HTR-8/SVneo (cell line): ENCODE measurements at regions not wholly inside any gene's neighbourhood (a gene's known extent, or its start where the extent isn't known, plus 50 kb on each side); places are given as distances from the start of the nearest gene placed in this dataset.

ENCODE experiments used
- DNase-seq: peaks from one replicate; pipeline ENCODE4 v3.0.0; 2011; ENCODE audit warnings: low spot score, mixed read lengths; ENCODE audit not compliant: insufficient read length
- FAIRE-seq: peaks from 2 replicates; lab custom pipeline; 2011; peaks lifted over from hg19 to GRCh38; lab: Jason Lieb, UNC

- FAIRE-seq, result no peak
Observed at GRCh38 chr17:34527908-34528470, 51.4 kb upstream of the TMEM132E start.

GRCh38 chr17:34527136-34527907, 52.1 kb upstream of the TMEM132E start:
- no peak for DNase-seq
- no peak for FAIRE-seq

More at GRCh38 chr17:34527908-34528470, 51.4 kb upstream of the TMEM132E start:
- no peak for DNase-seq

GRCh38 chr17:34525651-34526050, 53.7 kb upstream of the TMEM132E start:
- no peak for FAIRE-seq
- DNase-seq, result no peak

GRCh38 chr17:34521955-34522354, 57.4 kb upstream of the TMEM132E start:
- no peak for FAIRE-seq
- no peak for DNase-seq

- no peak for FAIRE-seq
Observed at GRCh38 chr17:34519282-34519681, 60.1 kb upstream of the TMEM132E start.

GRCh38 chr17:34517406-34517805, 62.0 kb upstream of the TMEM132E start:
- DNase-seq (no peak), FAIRE-seq (no peak)

More at GRCh38 chr17:34519282-34519681, 60.1 kb upstream of the TMEM132E start:
- no peak for DNase-seq

GRCh38 chr17:34511931-34512330, 67.5 kb upstream of the TMEM132E start:
- FAIRE-seq, result no peak
- DNase-seq, result no peak

- DNase-seq (no peak), FAIRE-seq (no peak)
Observed at GRCh38 chr17:34511265-34511664, 68.1 kb upstream of the TMEM132E start.

- DNase-seq (no peak), FAIRE-seq (no peak)
Observed at GRCh38 chr17:34504814-34505484, 74.4 kb upstream of the TMEM132E start.

GRCh38 chr17:34503528-34504195, 75.7 kb upstream of the TMEM132E start:
- DNase-seq, result no peak
- FAIRE-seq, result no peak

- DNase-seq (no peak), FAIRE-seq (no peak)
Observed at GRCh38 chr17:34502426-34502825, 77.0 kb upstream of the TMEM132E start.

GRCh38 chr17:34499576-34499975, 79.8 kb upstream of the TMEM132E start:
- DNase-seq, result peak; percentile 13
- FAIRE-seq, result no peak

- DNase-seq, result no peak
Observed at GRCh38 chr17:34493917-34494316, 85.5 kb upstream of the TMEM132E start.

GRCh38 chr17:34487626-34488025, 91.8 kb upstream of the TMEM132E start:
- DNase-seq, result no peak

More at GRCh38 chr17:34493917-34494316, 85.5 kb upstream of the TMEM132E start:
- no peak for FAIRE-seq

GRCh38 chr17:34486761-34487160, 92.6 kb upstream of the TMEM132E start:
- FAIRE-seq, result no peak
- DNase-seq, result no peak

More at GRCh38 chr17:34487626-34488025, 91.8 kb upstream of the TMEM132E start:
- FAIRE-seq, result no peak

- FAIRE-seq, result no peak
- DNase-seq, result no peak
Observed at GRCh38 chr17:34485999-34486398, 93.4 kb upstream of the TMEM132E start.

- DNase-seq (no peak), FAIRE-seq (no peak)
Observed at GRCh38 chr17:34484193-34484733, 95.1 kb upstream of the TMEM132E start.

GRCh38 chr17:34482730-34483129, 96.7 kb upstream of the TMEM132E start:
- DNase-seq (no peak), FAIRE-seq (no peak)

GRCh38 chr17:34481779-34482178, 97.6 kb upstream of the TMEM132E start:
- FAIRE-seq, result no peak
- DNase-seq, result no peak

GRCh38 chr17:34479371-34479770, 100.0 kb upstream of the TMEM132E start:
- no peak for DNase-seq
- no peak for FAIRE-seq
